ENCODE measurements at regions not wholly inside any gene's neighbourhood (a gene's known extent, or its start where the extent isn't known, plus 50 kb on each side); places are given as distances from the start of the nearest gene placed in this dataset.

DNA sequence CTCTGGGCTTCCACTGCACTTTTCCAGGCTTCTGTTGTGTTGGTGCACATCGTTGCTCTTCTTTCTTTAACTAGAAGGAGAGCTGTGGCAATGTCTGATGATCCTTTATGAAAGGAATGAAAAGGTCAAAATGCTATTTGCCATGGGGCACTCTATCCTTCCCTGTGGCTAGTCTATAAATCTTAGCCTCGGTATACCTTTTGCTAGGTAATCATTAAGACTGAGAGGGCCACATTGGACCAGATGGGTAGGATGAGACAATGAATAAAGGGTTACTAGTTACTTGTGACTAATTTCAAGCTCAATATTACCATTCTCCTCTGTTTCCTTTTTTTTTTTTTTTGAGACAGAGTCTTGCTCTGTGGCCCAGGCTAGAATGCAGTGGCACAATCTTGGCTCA, 89.4 kb upstream of the C1orf87 start:
- no peaks in the 10 kb centered on the region for H3K9me3 ChIP-seq (ENCODE audit: control insufficient read depth, low read length)
- H3K4me3 ChIP-seq (ENCODE audit: low read length), result no peak overlapping the region
- DNase-seq (no peak), ATAC-seq (no peak)
- no peak overlapping the region for H3K27ac ChIP-seq (ENCODE audit: low read length)
- intact Hi-C loops (cut with DNase I), result no loop called here
- no peaks in the 10 kb centered on the region for H3K4me1 ChIP-seq (ENCODE audit: control insufficient read depth, insufficient read depth, low read length)
- H3K27me3 ChIP-seq (ENCODE audit: control insufficient read depth, insufficient read depth), result no peaks in the 10 kb centered on the region
- WGBS, result 82% methylated on average over 2 of the region's 2 CpGs

DNA sequence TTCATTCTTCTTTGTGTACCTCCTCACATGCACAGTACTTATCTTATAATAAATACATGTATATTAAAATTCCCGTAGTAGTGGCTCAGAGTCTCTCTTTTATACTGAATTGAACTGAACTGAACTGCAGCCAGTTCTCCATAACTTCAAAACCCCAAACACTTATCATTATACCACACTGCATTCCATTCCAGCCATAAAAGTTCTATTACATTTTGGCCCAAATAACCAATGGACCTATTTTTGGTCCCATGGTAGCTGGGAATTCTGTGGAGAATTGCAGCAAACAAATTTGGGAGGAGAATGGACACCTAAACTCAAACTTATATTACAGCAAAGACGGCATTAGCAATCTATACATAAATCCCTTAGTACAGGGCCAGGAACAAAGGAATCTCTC, 86.6 kb upstream of the C1orf87 start:
- DNase-seq (no peak), ATAC-seq (no peak)
- H3K4me1 ChIP-seq (ENCODE audit: control insufficient read depth, insufficient read depth, low read length), result no peaks in the 10 kb centered on the region
- intact Hi-C loops (cut with DNase I), result no loop called here
- no peak overlapping the region for H3K27ac ChIP-seq (ENCODE audit: low read length)
- no peaks in the 10 kb centered on the region for H3K9me3 ChIP-seq (ENCODE audit: control insufficient read depth, low read length)
- no peaks in the 10 kb centered on the region for H3K27me3 ChIP-seq (ENCODE audit: control insufficient read depth, insufficient read depth)
- 85% methylated on average over 2 of the region's 2 CpGs for whole genome bisulfite sequencing
- H3K4me3 ChIP-seq (ENCODE audit: low read length), result no peak overlapping the region

DNA sequence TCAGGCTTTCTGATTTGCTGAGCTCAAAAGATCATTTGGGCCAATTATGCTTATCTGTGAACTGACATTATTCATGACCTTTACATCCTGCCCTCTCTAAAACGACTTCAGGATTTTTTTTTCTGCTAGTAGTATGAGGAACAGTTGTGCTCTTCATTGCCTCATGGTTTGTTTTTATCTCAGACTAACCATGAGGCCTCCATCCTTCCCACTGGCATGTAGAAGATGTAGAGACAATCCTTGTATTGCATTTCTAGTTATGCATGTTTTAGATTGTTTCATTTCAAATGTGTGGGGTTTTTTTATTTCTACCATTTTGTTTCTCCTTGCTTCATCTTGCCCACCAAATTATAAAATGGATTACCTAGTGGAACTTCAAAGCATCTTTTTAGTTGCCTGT, 82.8 kb upstream of the C1orf87 start:
- H3K4me3 ChIP-seq (ENCODE audit: low read length), result no peak overlapping the region
- DNase-seq (no peak), ATAC-seq (no peak)
- 20% methylated on average over 1 of the region's 1 CpG for WGBS
- intact Hi-C loops (cut with DNase I), result no loop called here
- no peak overlapping the region for H3K27ac ChIP-seq (ENCODE audit: low read length)
- no peaks in the 10 kb centered on the region for H3K4me1 ChIP-seq (ENCODE audit: control insufficient read depth, insufficient read depth, low read length)
- H3K27me3 ChIP-seq (ENCODE audit: control insufficient read depth, insufficient read depth), result no peaks in the 10 kb centered on the region
- H3K9me3 ChIP-seq (ENCODE audit: control insufficient read depth, low read length), result no peaks in the 10 kb centered on the region

DNA sequence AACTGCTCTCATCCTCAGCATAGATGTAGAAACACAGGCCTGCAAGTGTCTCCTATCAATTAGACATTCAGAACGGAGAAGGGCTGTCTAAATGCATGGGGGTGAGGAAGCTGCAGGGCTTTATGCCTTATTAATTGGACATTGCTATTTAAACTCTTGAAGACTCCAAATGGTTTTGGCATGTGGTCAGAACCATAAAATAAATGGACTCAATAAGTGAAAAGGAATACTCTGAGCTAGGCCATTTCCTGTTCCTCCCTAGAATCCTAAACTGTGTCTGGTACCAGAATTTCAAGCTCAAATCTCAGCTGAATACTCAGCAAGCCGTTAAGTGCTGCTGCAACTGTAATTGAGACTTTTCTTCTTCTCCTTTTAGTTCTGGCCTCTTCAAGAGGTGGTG, 80.4 kb upstream of the C1orf87 start:
- H3K4me1 ChIP-seq (ENCODE audit: control insufficient read depth, insufficient read depth, low read length), result no peaks in the 10 kb centered on the region
- intact Hi-C loops (cut with DNase I), result no loop called here
- WGBS, result 74% methylated on average over 2 of the region's 2 CpGs
- DNase-seq, result no peak
- no peaks in the 10 kb centered on the region for H3K27me3 ChIP-seq (ENCODE audit: control insufficient read depth, insufficient read depth)
- no peaks in the 10 kb centered on the region for H3K9me3 ChIP-seq (ENCODE audit: control insufficient read depth, low read length)
- ATAC-seq, result no peak
- H3K4me3 ChIP-seq (ENCODE audit: low read length), result no peak overlapping the region
- H3K27ac ChIP-seq (ENCODE audit: low read length), result no peak overlapping the region

DNA sequence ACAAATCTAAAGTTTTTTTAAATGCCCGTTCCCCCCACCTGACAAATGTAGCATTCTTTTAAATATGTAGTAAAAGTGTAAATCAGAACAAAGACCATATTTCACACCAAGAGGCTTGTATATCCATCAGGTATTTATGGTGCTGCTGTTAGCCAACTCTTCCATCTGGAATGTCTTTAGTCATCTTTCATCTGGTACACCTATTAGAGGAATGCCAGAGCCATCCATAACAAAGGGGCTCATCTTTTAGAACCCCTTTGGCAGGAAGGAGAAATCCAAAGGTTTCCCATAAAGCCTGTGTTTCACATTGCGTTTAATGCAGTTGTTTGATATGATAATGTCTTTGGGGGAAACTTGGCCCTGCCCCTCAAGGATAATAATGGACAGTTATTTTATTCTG, 79.3 kb upstream of the C1orf87 start:
- ATAC-seq, result no peak
- no peaks in the 10 kb centered on the region for H3K4me1 ChIP-seq (ENCODE audit: control insufficient read depth, insufficient read depth, low read length)
- 83% methylated on average over 2 of the region's 2 CpGs for WGBS

DNA sequence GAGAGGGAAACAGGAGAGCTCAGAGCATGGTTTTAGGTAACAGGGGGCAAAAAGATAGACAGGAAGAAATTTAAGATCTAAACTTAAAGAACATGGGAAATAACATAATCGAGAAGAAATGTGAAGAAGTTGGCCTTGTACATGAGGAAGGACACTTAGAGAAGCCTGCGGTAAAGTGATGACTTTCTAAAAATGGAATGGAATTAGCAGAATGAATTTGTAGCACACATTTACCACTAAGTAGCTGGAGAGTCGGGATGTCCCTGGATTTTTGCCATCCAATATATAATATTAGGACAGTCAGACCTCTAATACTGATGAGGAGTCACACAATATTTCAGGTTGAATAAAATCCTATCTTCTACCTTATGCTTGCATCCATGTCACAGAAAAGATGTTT, 77.7 kb upstream of the C1orf87 start:
- no peak overlapping the region for H3K27ac ChIP-seq (ENCODE audit: low read length)
- no peaks in the 10 kb centered on the region for H3K4me1 ChIP-seq (ENCODE audit: control insufficient read depth, insufficient read depth, low read length)
- 59% methylated on average over 3 of the region's 3 CpGs for WGBS
- intact Hi-C loops (cut with DNase I), result no loop called here
- H3K9me3 ChIP-seq (ENCODE audit: control insufficient read depth, low read length), result no peaks in the 10 kb centered on the region
- DNase-seq (no peak), ATAC-seq (no peak)
- H3K27me3 ChIP-seq (ENCODE audit: control insufficient read depth, insufficient read depth), result no peaks in the 10 kb centered on the region
- H3K4me3 ChIP-seq (ENCODE audit: low read length), result no peak overlapping the region

More for the DNA sequence above, 79.3 kb upstream of the C1orf87 start:
- intact Hi-C loops (cut with DNase I), result no loop called here
- Histone ChIP-seq H3K27ac (ENCODE audit: low read length) (no peak overlapping the region), H3K27me3 (ENCODE audit: control insufficient read depth, insufficient read depth) (no peaks in the 10 kb centered on the region), H3K9me3 (ENCODE audit: control insufficient read depth, low read length) (no peaks in the 10 kb centered on the region), H3K4me3 (ENCODE audit: low read length) (no peak overlapping the region)
- DNase-seq, result no peak

DNA sequence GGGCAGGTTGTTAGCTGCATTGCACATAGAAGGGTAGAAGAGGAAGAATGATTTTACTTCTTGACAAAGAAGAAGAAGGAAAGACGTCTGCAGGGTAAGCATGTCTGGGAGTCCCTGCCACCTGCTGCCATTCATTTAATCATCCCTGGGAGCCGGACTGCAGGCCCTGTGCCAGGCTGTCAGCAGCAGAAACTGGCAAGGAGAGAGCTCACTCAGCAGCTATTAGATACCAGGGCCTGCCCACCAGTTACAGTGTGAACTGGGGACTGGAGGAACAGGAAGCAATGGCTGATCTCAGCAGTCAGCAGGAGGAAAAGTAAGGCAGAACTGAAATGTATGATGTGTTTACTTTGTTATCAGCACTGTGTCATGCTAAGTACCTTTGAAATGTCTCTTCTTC, 75.7 kb upstream of the C1orf87 start:
- H3K27me3 ChIP-seq (ENCODE audit: control insufficient read depth, insufficient read depth), result no peaks in the 10 kb centered on the region
- ATAC-seq, result peak; percentile 82 to 93
- intact Hi-C loops (cut with DNase I), result no loop called here

DNA sequence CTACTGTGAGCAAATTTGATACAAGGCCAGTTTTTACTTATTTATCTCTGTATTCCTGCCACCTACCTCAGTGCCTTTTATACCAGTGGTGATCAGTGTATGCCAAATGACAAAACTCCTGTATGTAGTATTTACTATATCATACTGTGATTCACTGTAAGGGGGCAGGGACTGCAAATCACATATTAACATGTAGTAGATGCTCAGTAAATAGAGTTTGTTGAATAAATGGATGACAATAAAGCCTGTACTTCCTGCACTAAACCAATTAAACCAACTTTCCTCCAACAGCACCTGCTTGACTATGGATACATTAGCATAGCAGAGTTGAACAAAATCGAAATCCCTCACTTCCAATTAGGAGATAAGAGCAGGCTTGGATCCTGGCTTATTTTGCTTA, 73.3 kb upstream of the C1orf87 start:
- ATAC-seq (no peak), DNase-seq (no peak)
- H3K4me1 ChIP-seq (ENCODE audit: control insufficient read depth, insufficient read depth, low read length), result no peaks in the 10 kb centered on the region
- H3K27me3 ChIP-seq (ENCODE audit: control insufficient read depth, insufficient read depth), result no peaks in the 10 kb centered on the region
- 79% methylated on average over 1 of the region's 1 CpG for WGBS
- no peaks in the 10 kb centered on the region for H3K9me3 ChIP-seq (ENCODE audit: control insufficient read depth, low read length)
- no peak overlapping the region for H3K4me3 ChIP-seq (ENCODE audit: low read length)
- intact Hi-C loops (cut with DNase I), result no loop called here
- H3K27ac ChIP-seq (ENCODE audit: low read length), result no peak overlapping the region

More for the DNA sequence above, 75.7 kb upstream of the C1orf87 start:
- no peak overlapping the region for H3K4me3 ChIP-seq (ENCODE audit: low read length)
- H3K27ac ChIP-seq (ENCODE audit: low read length), result no peak overlapping the region
- 31% methylated on average over 2 of the region's 2 CpGs for WGBS
- H3K9me3 ChIP-seq (ENCODE audit: control insufficient read depth, low read length), result no peaks in the 10 kb centered on the region
- peak; percentile 50 to 86 (median 80) for DNase-seq
- H3K4me1 ChIP-seq (ENCODE audit: control insufficient read depth, insufficient read depth, low read length), result no peaks in the 10 kb centered on the region

DNA sequence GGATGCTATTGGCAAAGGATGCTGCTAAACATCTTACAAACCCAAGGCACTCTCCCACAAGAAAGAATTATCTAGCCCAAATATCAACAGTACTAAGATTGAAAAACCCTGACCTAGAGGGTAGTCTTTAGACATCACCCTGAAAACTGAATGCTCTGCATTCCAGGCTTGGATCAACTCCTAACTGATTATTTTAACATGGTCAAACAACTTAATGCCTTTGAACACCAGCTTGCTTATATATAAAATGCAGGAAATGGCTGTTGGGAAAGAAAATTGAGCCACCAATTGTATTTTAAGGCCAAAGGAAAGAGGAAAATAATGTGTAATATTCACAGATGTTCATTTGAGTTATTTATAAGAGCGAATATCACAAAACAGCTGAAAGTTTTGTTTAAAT, 72.2 kb upstream of the C1orf87 start:
- H3K27ac ChIP-seq (ENCODE audit: low read length), result no peak overlapping the region
- H3K9me3 ChIP-seq (ENCODE audit: control insufficient read depth, low read length), result no peaks in the 10 kb centered on the region
- no peaks in the 10 kb centered on the region for H3K27me3 ChIP-seq (ENCODE audit: control insufficient read depth, insufficient read depth)
- intact Hi-C loops (cut with DNase I), result no loop called here
- no peak for DNase-seq
- no peak for ATAC-seq
- H3K4me1 ChIP-seq (ENCODE audit: control insufficient read depth, insufficient read depth, low read length), result no peaks in the 10 kb centered on the region
- 85% methylated on average over 1 of the region's 1 CpG for WGBS
- no peak overlapping the region for H3K4me3 ChIP-seq (ENCODE audit: low read length)

DNA sequence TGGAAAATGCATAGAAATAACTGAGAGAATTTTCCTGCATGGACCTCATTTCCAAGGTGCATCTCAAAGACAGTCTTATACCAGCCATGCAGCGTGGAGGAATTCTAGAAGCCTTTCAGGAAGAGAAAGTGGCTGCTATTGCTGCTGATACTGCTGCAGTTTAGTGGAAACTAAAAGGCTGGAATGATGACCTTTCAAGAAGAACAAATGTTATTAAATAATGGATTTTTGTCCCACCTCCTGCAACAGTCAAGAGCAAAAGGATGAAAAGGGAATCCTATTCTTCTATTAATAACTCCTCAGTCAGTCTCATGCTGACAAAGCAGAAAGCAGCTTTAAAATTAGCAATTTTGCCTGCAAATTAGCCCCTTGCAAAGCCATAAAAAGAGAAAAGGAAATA, 68.2 kb upstream of the C1orf87 start:
- intact Hi-C loops (cut with DNase I), result no loop called here
- DNase-seq (no peak), ATAC-seq (no peak)
- WGBS, result 84% methylated on average over 1 of the region's 1 CpG
- H3K27ac ChIP-seq (ENCODE audit: low read length), result no peak overlapping the region
- no peaks in the 10 kb centered on the region for H3K4me1 ChIP-seq (ENCODE audit: control insufficient read depth, insufficient read depth, low read length)
- peaks cover 3% of the 10 kb centered on the region for H3K27me3 ChIP-seq (ENCODE audit: control insufficient read depth, insufficient read depth)
- no peak overlapping the region for H3K4me3 ChIP-seq (ENCODE audit: low read length)
- no peaks in the 10 kb centered on the region for H3K9me3 ChIP-seq (ENCODE audit: control insufficient read depth, low read length)

DNA sequence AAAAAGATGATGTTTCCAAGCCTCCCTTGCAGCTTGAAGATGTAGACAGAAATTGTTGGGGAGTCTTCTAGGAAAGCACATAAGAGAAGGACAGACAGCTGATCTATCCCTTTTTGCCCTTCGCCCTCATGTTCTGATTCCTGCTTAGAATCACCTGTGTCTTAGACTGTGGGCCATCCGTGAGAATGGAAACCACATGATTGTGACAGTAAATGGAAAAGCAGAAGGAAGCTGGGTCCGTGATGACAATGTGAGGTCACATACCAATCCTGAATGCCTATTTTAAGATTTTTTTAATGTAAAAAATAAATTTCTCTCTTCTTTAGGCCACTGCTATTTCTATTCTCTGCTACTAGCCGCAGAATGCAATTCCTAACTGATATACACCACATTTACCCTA, 67.7 kb upstream of the C1orf87 start:
- H3K4me1 ChIP-seq (ENCODE audit: control insufficient read depth, insufficient read depth, low read length), result no peaks in the 10 kb centered on the region
- DNase-seq (no peak), ATAC-seq (no peak)
- peaks cover 3% of the 10 kb centered on the region for H3K27me3 ChIP-seq (ENCODE audit: control insufficient read depth, insufficient read depth)
- H3K9me3 ChIP-seq (ENCODE audit: control insufficient read depth, low read length), result no peaks in the 10 kb centered on the region
- no peak overlapping the region for H3K27ac ChIP-seq (ENCODE audit: low read length)
- 79% methylated on average over 4 of the region's 4 CpGs for WGBS
- no peak overlapping the region for H3K4me3 ChIP-seq (ENCODE audit: low read length)
- intact Hi-C loops (cut with DNase I), result no loop called here

DNA sequence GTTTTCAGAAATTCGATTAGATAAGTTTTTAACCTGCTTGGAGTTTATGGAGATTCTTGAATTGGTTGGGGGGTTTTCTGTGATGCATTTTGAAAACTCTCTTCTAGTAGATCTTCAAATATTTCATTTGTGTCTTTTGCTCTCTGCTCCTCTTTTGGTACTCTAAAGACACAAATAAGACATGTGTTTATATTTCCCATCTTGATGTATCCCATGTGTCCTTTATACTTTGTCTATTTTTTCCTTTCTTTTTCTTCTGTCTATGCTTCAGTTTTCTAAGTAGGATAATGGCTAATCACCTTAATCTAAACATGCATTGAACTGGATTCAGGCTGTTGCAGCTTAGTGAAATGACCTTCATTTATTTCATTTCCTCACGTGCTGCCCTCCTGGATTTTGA, 63.8 kb upstream of the C1orf87 start:
- 46% methylated on average over 2 of the region's 2 CpGs for WGBS
- intact Hi-C loops (cut with DNase I), result no loop called here

More for the DNA sequence above, 63.8 kb upstream of the C1orf87 start:
- DNase-seq (no peak), ATAC-seq (no peak)
- Histone ChIP-seq H3K9me3 (ENCODE audit: control insufficient read depth, low read length) (no peaks in the 10 kb centered on the region), H3K4me3 (ENCODE audit: low read length) (no peak overlapping the region), H3K4me1 (ENCODE audit: control insufficient read depth, insufficient read depth, low read length) (no peaks in the 10 kb centered on the region), H3K27me3 (ENCODE audit: control insufficient read depth, insufficient read depth) (peaks cover 3% of the 10 kb centered on the region), H3K27ac (ENCODE audit: low read length) (no peak overlapping the region)
